Hepatocyte (in vitro differentiated cells): ENCODE measurements at regions not wholly inside any gene's neighbourhood (a gene's known extent, or its start where the extent isn't known, plus 50 kb on each side); places are given as distances from the start of the nearest gene placed in this dataset.

Source experiments
- DNase-seq: peaks from one replicate; pipeline ENCODE4 v3.0.0-alpha.2; 2016; ENCODE audit warnings: low spot score
- H2AFZ ChIP-seq: fragments of 200-600 bp; sonication (generic); 2 replicates; pipeline ENCODE4 v1.6.0; 2016; ENCODE audit warnings: antibody characterized with exemption, mild to moderate bottlenecking
- H3K27ac ChIP-seq: fragments of 200-600 bp; sonication (generic); 2 replicates; pipeline ENCODE4 v1.5.1; 2016; ENCODE audit warnings: mild to moderate bottlenecking
- H3K27me3 ChIP-seq: fragments of 200-600 bp; sonication (generic); 2 replicates; pipeline ENCODE4 v1.6.1; 2016
- H3K36me3 ChIP-seq: fragments of 200-600 bp; sonication (generic); replicated peaks from 2 replicates; pipeline ENCODE4 v1.5.1; 2016; ENCODE audit warnings: low read depth; ENCODE audit not compliant: insufficient read depth
- H3K4me1 ChIP-seq: fragments of 200-600 bp; sonication (generic); 2 replicates; pipeline ENCODE4 v1.5.1; 2016; ENCODE audit warnings: mild to moderate bottlenecking, moderate library complexity; ENCODE audit not compliant: insufficient read depth
- H3K4me2 ChIP-seq: fragments of 200-600 bp; sonication (generic); 2 replicates; pipeline ENCODE4 v1.6.0; 2016
- H3K4me3 ChIP-seq: fragments of 200-600 bp; sonication (generic); 2 replicates; pipeline ENCODE4 v1.5.1; 2016; ENCODE audit warnings: mild to moderate bottlenecking
- H3K79me2 ChIP-seq: fragments of 200-600 bp; sonication (generic); 2 replicates; pipeline ENCODE4 v1.6.0; 2017; ENCODE audit warnings: mild to moderate bottlenecking
- H3K9me2 ChIP-seq: fragments of 200-600 bp; sonication (generic); replicated peaks from 2 replicates; pipeline ENCODE4 v1.6.0; 2017; ENCODE audit warnings: mild to moderate bottlenecking; ENCODE audit not compliant: insufficient read depth
- H3K9me3 ChIP-seq: fragments of 200-600 bp; sonication (generic); 2 replicates; pipeline ENCODE4 v1.5.1; 2016; ENCODE audit warnings: low read depth, mild to moderate bottlenecking
- H4K20me1 ChIP-seq: fragments of 200-600 bp; sonication (generic); 2 replicates; pipeline ENCODE4 v1.6.0; 2016; ENCODE audit warnings: mild to moderate bottlenecking; ENCODE audit not compliant: insufficient read depth, poor library complexity, severe bottlenecking
- EZH2 ChIP-seq: fragments of 200-600 bp; sonication (generic); IDR thresholded peaks from 2 replicates; pipeline ENCODE4 v1.6.1; 2016; ENCODE audit warnings: antibody characterized with exemption, mild to moderate bottlenecking, borderline replicate concordance
- EZH2phosphoT487 ChIP-seq: fragments of 200-600 bp; sonication (generic); IDR thresholded peaks from one replicate; pipeline ENCODE4 v1.6.1; 2018; ENCODE audit warnings: antibody characterized with exemption, mild to moderate bottlenecking, low read depth, moderate library complexity; ENCODE audit not compliant: unreplicated experiment, severe bottlenecking
- WGBS: methylation state at CpG from one replicate; pipeline ENCODE4 v1.1.6; 2016; ENCODE audit warnings: low lambda C conversion rate; ENCODE audit errors: missing lambda C conversion rate; 5-methylcytosine and 5-hydroxymethylcytosine counted together
- TF ChIP-seq, protein P1 (sequence below): fragments of 200-600 bp; sonication (generic); IDR thresholded peaks from 2 replicates; pipeline ENCODE4 v1.5.1; 2016; ENCODE audit warnings: antibody characterized with exemption, mild to moderate bottlenecking; ENCODE audit not compliant: poor library complexity

DNA sequence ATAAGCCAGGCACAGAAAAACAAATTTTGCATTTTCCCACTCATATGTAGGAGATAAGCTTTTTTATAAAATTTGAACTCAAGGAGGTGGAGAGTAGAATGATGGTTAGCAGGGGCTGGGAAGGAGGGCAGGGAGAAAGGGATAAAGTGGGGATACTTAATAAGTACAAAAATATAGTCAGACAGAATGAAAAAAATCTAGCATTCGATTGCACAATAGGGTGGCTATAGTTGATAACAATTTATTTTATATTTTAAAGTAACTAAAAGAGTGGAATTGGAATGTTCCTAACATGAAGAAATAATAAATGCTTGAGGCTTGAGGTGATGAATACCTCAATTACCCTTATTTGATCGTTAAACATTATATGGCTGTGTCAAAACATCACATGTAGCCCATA, 415.7 kb upstream of the STEAP1 start:
- 85% methylated on average over 2 of the region's 2 CpGs for WGBS
- TF ChIP-seq, protein P1, sequence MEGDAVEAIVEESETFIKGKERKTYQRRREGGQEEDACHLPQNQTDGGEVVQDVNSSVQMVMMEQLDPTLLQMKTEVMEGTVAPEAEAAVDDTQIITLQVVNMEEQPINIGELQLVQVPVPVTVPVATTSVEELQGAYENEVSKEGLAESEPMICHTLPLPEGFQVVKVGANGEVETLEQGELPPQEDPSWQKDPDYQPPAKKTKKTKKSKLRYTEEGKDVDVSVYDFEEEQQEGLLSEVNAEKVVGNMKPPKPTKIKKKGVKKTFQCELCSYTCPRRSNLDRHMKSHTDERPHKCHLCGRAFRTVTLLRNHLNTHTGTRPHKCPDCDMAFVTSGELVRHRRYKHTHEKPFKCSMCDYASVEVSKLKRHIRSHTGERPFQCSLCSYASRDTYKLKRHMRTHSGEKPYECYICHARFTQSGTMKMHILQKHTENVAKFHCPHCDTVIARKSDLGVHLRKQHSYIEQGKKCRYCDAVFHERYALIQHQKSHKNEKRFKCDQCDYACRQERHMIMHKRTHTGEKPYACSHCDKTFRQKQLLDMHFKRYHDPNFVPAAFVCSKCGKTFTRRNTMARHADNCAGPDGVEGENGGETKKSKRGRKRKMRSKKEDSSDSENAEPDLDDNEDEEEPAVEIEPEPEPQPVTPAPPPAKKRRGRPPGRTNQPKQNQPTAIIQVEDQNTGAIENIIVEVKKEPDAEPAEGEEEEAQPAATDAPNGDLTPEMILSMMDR: no peak
- no peak for TF ChIP-seq EZH2phosphoT487
- no peak for TF ChIP-seq EZH2

DNA sequence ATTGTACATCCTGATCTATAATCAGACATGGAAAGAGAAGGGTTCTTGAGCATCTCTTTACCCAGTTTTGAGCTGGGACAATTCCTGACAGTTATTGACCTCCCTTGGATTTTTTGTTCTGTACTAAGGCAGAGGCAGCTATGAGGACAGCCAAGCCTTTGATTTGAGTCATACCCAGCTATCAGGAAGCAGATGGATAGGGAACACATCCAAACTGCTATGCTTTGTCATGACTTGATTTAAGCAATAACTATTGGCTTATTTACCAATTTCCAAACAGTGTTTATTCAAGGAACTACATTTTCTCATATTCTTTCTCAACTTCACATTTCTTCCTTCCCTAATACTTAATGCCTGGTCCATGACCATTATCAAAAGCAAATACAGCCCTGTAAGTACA, 396.4 kb upstream of the STEAP1 start:
- no peaks in the 10 kb centered on the region for H4K20me1 ChIP-seq
- no peaks in the 10 kb centered on the region for H3K4me1 ChIP-seq
- no peak for DNase-seq
- H3K27me3 ChIP-seq: no peaks in the 10 kb centered on the region
- H3K4me2 ChIP-seq: no peak overlapping the region
- no peak overlapping the region for H2AFZ ChIP-seq
- H3K27ac ChIP-seq: no peak overlapping the region
- no peak overlapping the region for H3K4me3 ChIP-seq
- H3K79me2 ChIP-seq: no peaks in the 10 kb centered on the region
- no peaks in the 10 kb centered on the region for H3K9me3 ChIP-seq
- no peaks in the 10 kb centered on the region for H3K36me3 ChIP-seq
- H3K9me2 ChIP-seq: no peaks in the 10 kb centered on the region
- TF ChIP-seq, protein P1: no peak
- TF ChIP-seq EZH2phosphoT487: no peak
- no peak for TF ChIP-seq EZH2

More for the DNA sequence above, 415.7 kb upstream of the STEAP1 start:
- Histone ChIP-seq H3K9me3 (no peaks in the 10 kb centered on the region), H3K4me3 (no peak overlapping the region), H3K27ac (no peak overlapping the region), H2AFZ (no peak overlapping the region), H3K27me3 (no peaks in the 10 kb centered on the region), H3K79me2 (no peaks in the 10 kb centered on the region), H3K36me3 (no peaks in the 10 kb centered on the region), H3K4me2 (no peak overlapping the region), H3K9me2 (no peaks in the 10 kb centered on the region), H3K4me1 (no peaks in the 10 kb centered on the region), H4K20me1 (no peaks in the 10 kb centered on the region)
- no peak for DNase-seq

DNA sequence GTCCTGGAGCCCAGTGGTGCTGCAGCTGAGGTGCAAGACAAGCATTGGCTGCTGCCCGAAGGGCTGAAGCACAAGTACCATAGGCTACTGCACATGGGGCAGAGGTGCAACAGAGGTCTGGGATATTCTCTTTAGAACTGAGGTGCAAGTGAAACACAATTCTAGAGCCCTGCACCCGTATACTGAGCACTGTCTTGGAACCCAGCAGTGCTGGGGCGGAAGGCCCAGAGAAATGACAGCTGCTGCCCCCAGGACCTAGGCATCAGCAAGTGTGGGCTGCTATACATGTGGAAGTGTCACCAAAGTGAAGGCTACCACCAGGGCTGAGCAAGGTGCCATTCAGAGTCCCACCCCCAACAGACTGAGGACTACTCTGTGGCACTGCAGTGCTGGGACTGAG, 393.6 kb upstream of the STEAP1 start:
- H3K9me2 ChIP-seq: no peaks in the 10 kb centered on the region
- H3K36me3 ChIP-seq: no peaks in the 10 kb centered on the region
- 71% methylated on average over 3 of the region's 3 CpGs for WGBS
- no peak overlapping the region for H2AFZ ChIP-seq
- TF ChIP-seq, protein P1: no peak
- no peak for TF ChIP-seq EZH2phosphoT487
- TF ChIP-seq EZH2: no peak
- H3K4me3 ChIP-seq: no peak overlapping the region
- H3K4me1 ChIP-seq: no peaks in the 10 kb centered on the region
- no peak overlapping the region for H3K4me2 ChIP-seq
- no peaks in the 10 kb centered on the region for H3K27me3 ChIP-seq
- H3K27ac ChIP-seq: no peak overlapping the region
- no peaks in the 10 kb centered on the region for H3K9me3 ChIP-seq
- no peak for DNase-seq
- H4K20me1 ChIP-seq: no peaks in the 10 kb centered on the region
- no peaks in the 10 kb centered on the region for H3K79me2 ChIP-seq

DNA sequence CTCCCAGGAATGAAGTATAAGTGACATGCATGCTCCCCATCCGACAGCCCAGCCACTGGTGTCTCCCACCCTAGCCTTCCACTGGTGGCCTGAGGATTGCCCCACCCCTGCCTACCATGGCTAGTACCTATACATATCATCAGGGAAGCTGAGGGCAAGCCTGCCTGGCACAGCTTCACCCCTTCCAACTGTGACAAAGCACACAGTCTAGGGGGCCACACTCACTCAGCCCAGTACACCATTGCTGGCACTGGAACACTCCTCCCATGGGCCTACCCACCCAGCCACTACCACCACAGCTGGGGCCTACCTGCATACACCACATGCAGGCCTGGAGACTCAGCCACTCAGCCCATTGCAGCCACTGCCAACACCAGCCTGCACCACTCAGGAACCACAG, 393.1 kb upstream of the STEAP1 start:
- no peaks in the 10 kb centered on the region for H3K79me2 ChIP-seq
- no peak overlapping the region for H3K4me3 ChIP-seq
- H2AFZ ChIP-seq: no peak overlapping the region
- no peak for TF ChIP-seq EZH2
- TF ChIP-seq, protein P1: no peak
- TF ChIP-seq EZH2phosphoT487: no peak
- no peaks in the 10 kb centered on the region for H4K20me1 ChIP-seq
- no peaks in the 10 kb centered on the region for H3K9me2 ChIP-seq
- no peaks in the 10 kb centered on the region for H3K4me1 ChIP-seq
- WGBS: 50% methylated on average over 1 of the region's 1 CpG
- H3K27ac ChIP-seq: no peak overlapping the region
- no peak for DNase-seq
- H3K9me3 ChIP-seq: no peaks in the 10 kb centered on the region
- H3K36me3 ChIP-seq: no peaks in the 10 kb centered on the region
- H3K27me3 ChIP-seq: no peaks in the 10 kb centered on the region
- H3K4me2 ChIP-seq: no peak overlapping the region
